ENCODE measurements at regions not wholly inside any gene's neighbourhood (a gene's known extent, or its start where the extent isn't known, plus 50 kb on each side); places are given as distances from the start of the nearest gene placed in this dataset.

DNA sequence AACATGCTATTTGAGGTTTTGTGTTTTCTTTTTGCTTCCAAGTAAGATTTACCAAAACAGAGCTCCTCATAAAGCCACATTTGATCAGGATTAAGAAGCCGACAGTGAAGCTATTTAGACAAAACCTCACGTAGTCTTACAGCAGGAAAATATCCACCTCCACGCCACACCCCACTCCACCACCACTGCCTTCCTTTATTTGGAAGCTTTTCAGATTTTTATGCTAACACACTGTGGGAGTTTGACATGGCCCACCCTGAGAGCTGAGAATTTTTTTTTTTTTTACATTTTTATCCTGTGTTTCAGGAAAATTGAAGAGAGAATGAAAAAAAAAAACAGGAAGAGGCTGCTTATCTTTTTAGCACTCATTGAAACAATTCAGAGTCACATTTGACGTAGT, 104.8 kb upstream of the MC3R start:
- Histone ChIP-seq H3K27ac (ENCODE audit: low read depth in 1 of 2, low read length in 2 of 2) (no peak overlapping the region), H3K4me2 (replicated peaks; ENCODE audit: extremely low read depth, low read length, poor library complexity, severe bottlenecking) (no peak overlapping the region), H2AFZ (ENCODE audit: insufficient read depth, low read depth, low read length, poor library complexity, severe bottlenecking) (no peak overlapping the region), H3K9me3 (replicated peaks in 1 of 2; ENCODE audit: control insufficient read depth in 1 of 2, insufficient read depth in 1 of 2, low read length in 2 of 2) (peaks cover 4 to 15% of the 10 kb centered on the region in 2 donors), H3K27me3 (ENCODE audit: control insufficient read depth in 2 of 2, insufficient read depth in 2 of 2, low read length in 2 of 2) (no peaks in the 10 kb centered on the region), H4K20me1 (ENCODE audit: insufficient read depth, low read length) (no peaks in the 10 kb centered on the region), H3K4me3 (replicated peaks in 1 of 3; ENCODE audit: low read depth in 2 of 3, low read length in 3 of 3) (no peak overlapping the region), H3K79me2 (ENCODE audit: insufficient read depth, low read length) (no peaks in the 10 kb centered on the region), H3K36me3 (replicated peaks in 1 of 2; ENCODE audit: control insufficient read depth in 1 of 2, insufficient read depth in 2 of 2, low read length in 2 of 2) (no peaks in the 10 kb centered on the region), H3K9ac (ENCODE audit: insufficient read depth, low read length, poor library complexity, severe bottlenecking) (no peak overlapping the region), H3K4me1 (ENCODE audit: control insufficient read depth in 1 of 2, insufficient read depth in 2 of 2, low read length in 2 of 2) (no peaks in the 10 kb centered on the region)
- H3K4me1 Mint-ChIP-seq, result no peaks in the 10 kb centered on the region
- WGBS (ENCODE audit: insufficient coverage), result 0% methylated on average over 2 of the region's 4 CpGs
- H3K9me3 Mint-ChIP-seq, result peaks cover 3 to 16% (median 10%) of the 10 kb centered on the region in 7 donors
- H3K4me3 Mint-ChIP-seq, result no peak overlapping the region
- no peak for DNase-seq
- intact Hi-C loops (cut with micrococcal nuclease), result no loop called here
- TF ChIP-seq, protein P1, sequence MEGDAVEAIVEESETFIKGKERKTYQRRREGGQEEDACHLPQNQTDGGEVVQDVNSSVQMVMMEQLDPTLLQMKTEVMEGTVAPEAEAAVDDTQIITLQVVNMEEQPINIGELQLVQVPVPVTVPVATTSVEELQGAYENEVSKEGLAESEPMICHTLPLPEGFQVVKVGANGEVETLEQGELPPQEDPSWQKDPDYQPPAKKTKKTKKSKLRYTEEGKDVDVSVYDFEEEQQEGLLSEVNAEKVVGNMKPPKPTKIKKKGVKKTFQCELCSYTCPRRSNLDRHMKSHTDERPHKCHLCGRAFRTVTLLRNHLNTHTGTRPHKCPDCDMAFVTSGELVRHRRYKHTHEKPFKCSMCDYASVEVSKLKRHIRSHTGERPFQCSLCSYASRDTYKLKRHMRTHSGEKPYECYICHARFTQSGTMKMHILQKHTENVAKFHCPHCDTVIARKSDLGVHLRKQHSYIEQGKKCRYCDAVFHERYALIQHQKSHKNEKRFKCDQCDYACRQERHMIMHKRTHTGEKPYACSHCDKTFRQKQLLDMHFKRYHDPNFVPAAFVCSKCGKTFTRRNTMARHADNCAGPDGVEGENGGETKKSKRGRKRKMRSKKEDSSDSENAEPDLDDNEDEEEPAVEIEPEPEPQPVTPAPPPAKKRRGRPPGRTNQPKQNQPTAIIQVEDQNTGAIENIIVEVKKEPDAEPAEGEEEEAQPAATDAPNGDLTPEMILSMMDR (IDR thresholded peaks at IDR 0.05), result no peak
- no peaks in the 10 kb centered on the region for H3K36me3 Mint-ChIP-seq
- H3K27ac Mint-ChIP-seq, result no peak overlapping the region
- peaks cover 0 to 3% (median 1%) of the 10 kb centered on the region in 3 donors for H3K27me3 Mint-ChIP-seq (ENCODE audit: low read depth in 3 of 3)

DNA sequence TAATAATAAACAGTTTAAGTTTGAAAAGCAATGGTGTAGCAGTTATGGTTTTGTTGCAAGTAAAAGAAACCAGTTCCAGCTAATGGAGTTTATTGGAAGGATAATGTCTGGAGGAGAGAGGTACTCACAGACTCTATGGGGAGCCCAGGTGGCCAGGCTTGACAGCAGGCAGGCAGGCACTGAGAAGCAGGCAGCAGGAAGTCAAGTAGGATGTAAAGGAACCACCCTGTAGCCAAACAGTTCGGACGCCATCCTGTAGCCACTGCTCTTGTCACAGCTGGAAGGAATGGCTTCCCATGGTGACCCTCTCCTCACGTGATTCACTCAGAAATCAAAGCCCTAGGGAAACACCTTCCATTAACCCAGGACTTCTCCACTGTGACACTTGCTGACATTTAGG, 96.7 kb upstream of the MC3R start:
- Histone ChIP-seq H3K36me3 (replicated peaks in 1 of 2; ENCODE audit: control insufficient read depth in 1 of 2, insufficient read depth in 2 of 2, low read length in 2 of 2) (no peaks in the 10 kb centered on the region), H3K4me1 (ENCODE audit: control insufficient read depth in 1 of 2, insufficient read depth in 2 of 2, low read length in 2 of 2) (no peaks in the 10 kb centered on the region), H3K4me2 (replicated peaks; ENCODE audit: extremely low read depth, low read length, poor library complexity, severe bottlenecking) (no peak overlapping the region), H2AFZ (ENCODE audit: insufficient read depth, low read depth, low read length, poor library complexity, severe bottlenecking) (no peak overlapping the region), H3K79me2 (ENCODE audit: insufficient read depth, low read length) (no peaks in the 10 kb centered on the region), H3K27me3 (ENCODE audit: control insufficient read depth in 2 of 2, insufficient read depth in 2 of 2, low read length in 2 of 2) (no peaks in the 10 kb centered on the region), H3K9me3 (replicated peaks in 1 of 2; ENCODE audit: control insufficient read depth in 1 of 2, insufficient read depth in 1 of 2, low read length in 2 of 2) (no peaks in the 10 kb centered on the region), H3K4me3 (replicated peaks in 1 of 3; ENCODE audit: low read depth in 2 of 3, low read length in 3 of 3) (no peak overlapping the region), H3K9ac (ENCODE audit: insufficient read depth, low read length, poor library complexity, severe bottlenecking) (no peak overlapping the region), H3K27ac (ENCODE audit: low read depth in 1 of 2, low read length in 2 of 2) (no peak overlapping the region), H4K20me1 (ENCODE audit: insufficient read depth, low read length) (no peaks in the 10 kb centered on the region)
- no peaks in the 10 kb centered on the region for H3K4me1 Mint-ChIP-seq
- no peak overlapping the region for H3K27ac Mint-ChIP-seq
- H3K27me3 Mint-ChIP-seq (ENCODE audit: low read depth in 3 of 3), result peaks cover 0 to 2% (median 0%) of the 10 kb centered on the region in 3 donors
- peaks cover 0 to 3% (median 0%) of the 10 kb centered on the region in 7 donors for H3K9me3 Mint-ChIP-seq
- H3K4me3 Mint-ChIP-seq, result no peak overlapping the region
- intact Hi-C loops (cut with micrococcal nuclease), result no loop called here
- TF ChIP-seq, protein P1 (IDR thresholded peaks at IDR 0.05), result no peak
- DNase-seq, result no peak
- H3K36me3 Mint-ChIP-seq, result no peaks in the 10 kb centered on the region
- WGBS (ENCODE audit: insufficient coverage), result 16% methylated on average over 3 of the region's 3 CpGs

All from CD14-positive monocyte (primary cell).